GM12891 (cell line): ENCODE measurements at regions not wholly inside any gene's neighbourhood (a gene's known extent, or its start where the extent isn't known, plus 50 kb on each side); places are given as distances from the start of the nearest gene placed in this dataset.

Source experiments
- PAX5 ChIP-seq: IDR thresholded peaks from 2 replicates; pipeline ENCODE4 v1.6.1; 2011; ENCODE audit warnings: low read length, moderate library complexity, mild to moderate bottlenecking; ENCODE audit not compliant: insufficient read depth, severe bottlenecking
- POLR2A ChIP-seq: IDR thresholded peaks from 2 replicates; pipeline ENCODE4 v1.6.1; 2011; ENCODE audit warnings: low read depth, low read length, control low read depth
- POLR2AphosphoS5 ChIP-seq: IDR thresholded peaks from 2 replicates; pipeline ENCODE4 v1.6.1; 2011; ENCODE audit warnings: low read depth, low read length, control low read depth
- SPI1 ChIP-seq: IDR thresholded peaks from 2 replicates; pipeline ENCODE4 v1.6.1; 2011; ENCODE audit warnings: low read depth, low read length, control low read depth
- TAF1 ChIP-seq: IDR thresholded peaks from 2 replicates; pipeline ENCODE4 v1.6.1; 2011; ENCODE audit warnings: low read depth, low read length, control low read depth

DNA sequence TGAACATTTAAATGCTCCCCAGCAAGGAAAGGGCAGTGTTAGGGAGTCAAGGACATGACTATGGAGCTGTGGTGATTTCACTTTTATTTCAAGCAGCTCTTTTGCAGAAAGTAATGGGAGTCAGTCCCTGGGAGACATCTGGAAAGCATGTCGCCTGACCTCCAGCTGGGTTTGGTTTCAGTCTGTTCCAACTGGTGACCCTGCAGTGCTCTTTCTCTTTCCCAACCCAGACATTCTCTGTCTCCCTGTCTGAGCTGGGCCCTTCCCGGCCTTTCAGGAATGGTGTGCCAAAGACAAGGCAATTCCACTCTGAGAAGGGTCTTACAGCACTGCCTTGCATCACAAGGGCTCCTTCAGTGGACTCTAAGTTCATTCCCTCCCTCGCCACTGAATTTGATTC lies 323.2 kb downstream of the OSR1 start:
- no peak for TF ChIP-seq POLR2A
- no peak for TF ChIP-seq SPI1
- TF ChIP-seq POLR2AphosphoS5 = no peak
- no peak for TF ChIP-seq TAF1
- TF ChIP-seq PAX5 = no peak
